Right lung (tissue), 2 donors: ENCODE measurements at regions not wholly inside any gene's neighbourhood (a gene's known extent, or its start where the extent isn't known, plus 50 kb on each side); places are given as distances from the start of the nearest gene placed in this dataset.

Experiments
- DNase-seq, 2 donors: peaks; one replicate each; pipeline ENCODE4 v3.0.0-alpha.2; 2013

- no peak for DNase-seq
These were observed 940.0 kb downstream of the BRD1 start for GRCh38 chr22:48887394-48888332.

- no peak for DNase-seq
These were observed 940.9 kb downstream of the BRD1 start for GRCh38 chr22:48886604-48887393.

- no peak for DNase-seq
These were observed 941.8 kb downstream of the BRD1 start for GRCh38 chr22:48885919-48886305.

GRCh38 chr22:48885271-48885918 lies 942.3 kb downstream of the BRD1 start:
- DNase-seq: no peak

GRCh38 chr22:48884786-48885185 lies 942.9 kb downstream of the BRD1 start:
- no peak for DNase-seq

- DNase-seq: no peak
These were observed 943.3 kb downstream of the BRD1 start for GRCh38 chr22:48884324-48884723.

GRCh38 chr22:48883211-48883960 lies 944.3 kb downstream of the BRD1 start:
- no peak for DNase-seq

GRCh38 chr22:48882636-48883200 lies 945.0 kb downstream of the BRD1 start:
- DNase-seq: no peak

GRCh38 chr22:48881326-48881980 lies 946.2 kb downstream of the BRD1 start:
- DNase-seq: no peak

- no peak for DNase-seq
These were observed 946.9 kb downstream of the BRD1 start for GRCh38 chr22:48880749-48881148.

GRCh38 chr22:48876951-48877350 lies 950.7 kb downstream of the BRD1 start:
- no peak for DNase-seq

GRCh38 chr22:48874956-48875355 lies 952.7 kb downstream of the BRD1 start:
- no peak for DNase-seq

- DNase-seq: no peak
These were observed 954.5 kb downstream of the BRD1 start for GRCh38 chr22:48873191-48873520.

GRCh38 chr22:48872271-48873190 lies 955.1 kb downstream of the BRD1 start:
- DNase-seq: no peak

GRCh38 chr22:48871176-48871840 lies 956.4 kb downstream of the BRD1 start:
- no peak for DNase-seq

GRCh38 chr22:48870436-48870835 lies 957.2 kb downstream of the BRD1 start:
- DNase-seq: no peak

GRCh38 chr22:48869788-48870187 lies 957.9 kb downstream of the BRD1 start:
- DNase-seq: no peak

- no peak for DNase-seq
These were observed 958.5 kb downstream of the BRD1 start for GRCh38 chr22:48869161-48869560.

GRCh38 chr22:48868554-48868953 lies 959.1 kb downstream of the BRD1 start:
- DNase-seq: no peak
